ENCODE measurements at regions not wholly inside any gene's neighbourhood (a gene's known extent, or its start where the extent isn't known, plus 50 kb on each side); places are given as distances from the start of the nearest gene placed in this dataset.

- Histone ChIP-seq H3K27me3 (ENCODE audit: control insufficient read depth, insufficient read depth, low read length) (no peaks in the 10 kb centered on the region), H3K4me3 (ENCODE audit: low read depth, low read length) (no peak overlapping the region), H3K36me3 (ENCODE audit: control insufficient read depth, insufficient read depth, low read length) (no peaks in the 10 kb centered on the region)
- DNase-seq (ENCODE audit: low read depth), result no peak
- no peak for TF ChIP-seq CTCF (IDR thresholded peaks at IDR 0.05; ENCODE audit: insufficient read depth, low read length, poor library complexity, severe bottlenecking)
Measured at GRCh38 chr18:29161429-29161828, 984.5 kb upstream of the CDH2 start.

GRCh38 chr18:29160170-29160569, 983.2 kb upstream of the CDH2 start:
- no peak for DNase-seq (ENCODE audit: low read depth)
- no peaks in the 10 kb centered on the region for H3K36me3 ChIP-seq (ENCODE audit: control insufficient read depth, insufficient read depth, low read length)
- no peak overlapping the region for H3K4me3 ChIP-seq (ENCODE audit: low read depth, low read length)
- H3K27me3 ChIP-seq (ENCODE audit: control insufficient read depth, insufficient read depth, low read length), result no peaks in the 10 kb centered on the region
- TF ChIP-seq CTCF (IDR thresholded peaks at IDR 0.05; ENCODE audit: insufficient read depth, low read length, poor library complexity, severe bottlenecking), result no peak

GRCh38 chr18:29157905-29158304, 981.0 kb upstream of the CDH2 start:
- Histone ChIP-seq H3K36me3 (ENCODE audit: control insufficient read depth, insufficient read depth, low read length) (no peaks in the 10 kb centered on the region), H3K27me3 (ENCODE audit: control insufficient read depth, insufficient read depth, low read length) (no peaks in the 10 kb centered on the region), H3K4me3 (ENCODE audit: low read depth, low read length) (no peak overlapping the region)
- TF ChIP-seq CTCF (IDR thresholded peaks at IDR 0.05; ENCODE audit: insufficient read depth, low read length, poor library complexity, severe bottlenecking), result no peak
- DNase-seq (ENCODE audit: low read depth), result no peak

- no peak for DNase-seq (ENCODE audit: low read depth)
- Histone ChIP-seq H3K27me3 (ENCODE audit: control insufficient read depth, insufficient read depth, low read length) (no peaks in the 10 kb centered on the region), H3K36me3 (ENCODE audit: control insufficient read depth, insufficient read depth, low read length) (no peaks in the 10 kb centered on the region), H3K4me3 (ENCODE audit: low read depth, low read length) (no peak overlapping the region)
- no peak for TF ChIP-seq CTCF (IDR thresholded peaks at IDR 0.05; ENCODE audit: insufficient read depth, low read length, poor library complexity, severe bottlenecking)
Measured at GRCh38 chr18:29157057-29157780, 980.3 kb upstream of the CDH2 start.

GRCh38 chr18:29156531-29156930, 979.6 kb upstream of the CDH2 start:
- DNase-seq (ENCODE audit: low read depth), result no peak
- Histone ChIP-seq H3K4me3 (ENCODE audit: low read depth, low read length) (no peak overlapping the region), H3K36me3 (ENCODE audit: control insufficient read depth, insufficient read depth, low read length) (no peaks in the 10 kb centered on the region), H3K27me3 (ENCODE audit: control insufficient read depth, insufficient read depth, low read length) (no peaks in the 10 kb centered on the region)
- no peak for TF ChIP-seq CTCF (IDR thresholded peaks at IDR 0.05; ENCODE audit: insufficient read depth, low read length, poor library complexity, severe bottlenecking)
